GM21515 (cell line): ENCODE measurements at regions not wholly inside any gene's neighbourhood (a gene's known extent, or its start where the extent isn't known, plus 50 kb on each side); places are given as distances from the start of the nearest gene placed in this dataset.

ENCODE experiments used
- ATAC-seq: cut with Tn5 transposase; IDR thresholded peaks from one replicate; pipeline ENCODE4 v1.9.1; 2021; ENCODE audit not compliant: unreplicated experiment

DNA sequence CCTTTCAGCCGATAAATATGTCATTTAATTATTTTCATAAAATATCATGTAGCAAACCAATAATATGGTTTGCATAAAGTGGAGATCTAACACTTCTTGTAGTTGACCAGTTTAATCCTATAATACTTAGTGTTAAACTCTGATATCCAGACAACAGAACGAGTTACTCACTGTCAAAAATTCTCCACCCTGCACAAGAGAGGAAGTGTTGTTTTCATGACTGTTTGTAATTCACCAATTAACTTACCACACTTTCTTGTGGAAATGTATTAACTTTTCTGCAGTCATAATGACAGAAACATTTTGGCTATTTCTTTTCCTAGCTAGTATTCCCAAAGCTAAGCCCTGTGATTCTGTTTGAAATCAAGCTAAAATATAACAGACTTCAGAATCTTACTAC lies 555.3 kb upstream of the FTMT start:
- ATAC-seq = no peak

DNA sequence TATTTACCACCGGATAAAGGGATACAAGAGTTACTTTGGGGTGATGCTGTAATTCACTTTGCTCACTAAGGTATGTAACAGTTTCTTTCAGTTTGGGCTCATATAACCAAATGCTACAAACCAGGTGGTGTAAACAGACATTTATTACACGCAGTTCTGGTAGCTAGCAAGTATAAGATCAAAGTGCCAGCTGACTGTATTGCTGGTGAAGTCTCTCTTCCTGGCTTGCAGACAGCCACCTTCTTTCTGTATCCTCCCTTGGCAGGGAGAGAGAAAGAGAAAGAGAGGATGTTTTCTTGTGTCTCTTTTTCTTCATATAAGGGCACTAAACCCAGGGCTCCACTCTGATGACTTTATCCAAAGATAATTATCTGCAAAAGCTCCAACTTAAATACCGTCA lies 552.5 kb upstream of the FTMT start:
- ATAC-seq = no peak

DNA sequence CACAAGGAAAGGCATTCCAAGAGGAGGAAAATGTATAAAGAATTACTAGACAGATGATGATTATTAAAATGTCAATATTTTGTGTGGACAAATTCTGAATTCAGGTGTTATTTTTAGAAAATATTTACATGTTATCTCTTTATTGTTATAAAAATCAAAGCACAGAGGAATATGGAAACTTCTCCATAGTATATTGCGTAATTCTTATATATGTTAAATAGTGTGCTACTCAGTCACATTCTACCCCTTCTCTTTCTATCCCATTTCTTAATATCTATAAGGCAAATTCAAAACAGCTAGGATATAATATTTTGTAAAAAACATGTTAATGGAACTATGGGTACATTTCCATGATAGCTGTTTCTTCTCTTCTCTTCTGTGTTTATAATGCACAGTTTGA lies 546.8 kb upstream of the FTMT start:
- ATAC-seq = no peak

DNA sequence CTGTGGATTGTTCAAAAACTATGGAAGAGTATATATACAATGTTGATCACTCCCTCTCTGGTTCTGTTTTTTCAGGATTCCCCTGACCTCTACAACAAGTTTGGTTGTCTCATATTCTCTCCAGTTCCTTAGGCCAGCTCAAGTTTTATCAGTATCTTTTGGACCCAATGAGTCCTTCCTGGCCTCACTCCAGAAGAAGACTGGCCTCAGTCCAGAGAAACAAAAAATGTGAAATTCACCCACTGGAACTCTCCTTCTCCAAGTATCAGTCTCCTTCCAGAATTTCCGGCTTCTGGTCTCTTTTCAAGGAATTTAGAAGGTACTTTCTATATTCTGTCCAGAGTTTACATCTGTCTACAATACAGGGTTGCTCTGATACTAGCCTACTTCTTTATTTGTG lies 537.8 kb upstream of the FTMT start:
- no peak for ATAC-seq

DNA sequence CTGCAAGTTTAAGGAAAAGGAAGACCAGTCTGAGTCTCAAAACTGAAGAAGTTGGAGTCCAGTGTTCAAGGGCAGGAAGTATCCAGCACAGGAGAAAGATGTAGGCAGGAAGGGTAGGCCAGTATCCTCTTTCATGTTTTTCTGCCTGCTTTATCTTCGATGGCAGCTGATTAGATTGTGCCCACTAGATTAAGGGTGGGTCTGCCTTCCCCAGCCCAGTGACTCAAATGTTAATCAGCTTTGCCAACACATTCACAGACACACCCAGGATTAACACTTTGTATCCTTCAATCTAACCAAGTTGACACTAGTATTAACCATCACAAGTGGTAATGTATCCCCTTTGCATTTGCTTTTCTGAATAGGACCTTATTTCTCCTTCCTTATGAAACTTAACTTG lies 535.9 kb upstream of the FTMT start:
- ATAC-seq = no peak

DNA sequence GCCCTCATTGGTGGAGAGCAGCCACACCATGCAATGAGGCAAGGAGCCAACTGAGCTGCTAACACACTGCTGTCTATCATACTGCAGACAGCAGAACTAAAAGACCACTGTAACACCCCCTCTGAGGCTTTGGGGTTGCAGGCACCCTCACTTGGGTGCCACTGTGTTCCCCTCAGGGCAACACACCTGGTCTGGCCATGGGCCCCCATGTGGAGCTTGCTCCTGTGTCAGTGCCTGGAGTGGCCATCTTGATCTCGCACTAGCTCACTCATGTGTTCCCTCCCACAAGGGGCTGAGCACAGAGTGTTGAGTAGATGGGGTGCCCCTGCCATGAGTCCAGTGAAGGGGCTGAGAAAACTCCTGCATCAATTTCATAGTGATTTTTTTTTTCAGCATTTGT lies 532.4 kb upstream of the FTMT start:
- no peak for ATAC-seq

DNA sequence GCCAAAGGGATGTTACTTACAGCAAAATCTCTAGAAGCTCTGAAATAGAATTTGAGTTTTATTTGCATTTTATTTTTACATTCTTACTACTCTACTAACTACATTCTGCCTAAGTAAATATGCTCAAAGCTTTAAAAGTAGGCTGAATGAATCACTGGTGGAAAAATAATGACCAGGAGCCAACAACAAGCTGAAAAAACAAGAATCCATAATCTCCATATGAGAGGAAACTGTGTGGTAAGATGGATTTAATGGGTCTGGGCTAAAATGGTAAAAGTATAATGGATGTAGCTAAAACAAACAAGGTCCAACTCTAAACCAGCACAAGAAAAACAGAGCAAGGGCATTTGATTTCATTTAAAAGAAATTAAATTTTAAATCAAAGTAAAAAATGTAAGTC lies 525.8 kb upstream of the FTMT start:
- no peak for ATAC-seq

DNA sequence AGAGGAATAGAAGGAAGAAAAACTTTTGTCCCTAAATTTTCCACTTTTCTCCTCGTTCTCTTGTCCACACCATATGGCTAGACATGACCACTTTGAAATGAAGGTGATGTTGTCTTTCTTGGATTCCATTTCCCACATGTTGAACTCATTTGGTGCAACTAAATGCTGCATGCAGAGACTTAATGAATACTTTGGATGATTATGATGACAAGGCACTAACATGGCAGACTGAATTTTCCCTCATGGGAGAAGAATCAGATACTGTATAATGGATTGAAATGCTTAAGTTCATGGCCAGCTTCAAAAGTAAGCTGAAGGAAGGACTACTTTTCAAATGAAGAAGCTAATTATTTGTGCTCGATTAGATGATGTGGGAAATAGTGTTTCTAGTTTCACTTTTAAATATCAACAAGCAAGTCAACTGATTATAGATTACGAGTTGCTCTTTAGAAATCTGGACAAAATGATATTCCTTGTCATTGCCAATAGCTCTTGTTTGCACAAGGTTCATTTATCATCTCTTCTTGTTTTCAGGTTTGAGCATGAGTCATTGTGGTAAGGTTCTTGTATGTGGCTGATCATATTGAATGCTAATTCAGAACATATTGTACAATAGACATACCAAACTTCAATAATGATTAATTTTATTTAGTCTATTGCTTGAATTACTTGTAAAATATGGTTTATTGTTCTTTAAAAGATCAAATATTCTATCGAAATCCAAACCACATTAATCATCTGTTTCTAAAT lies 501.3 kb upstream of the FTMT start:
- ATAC-seq = no peak

DNA sequence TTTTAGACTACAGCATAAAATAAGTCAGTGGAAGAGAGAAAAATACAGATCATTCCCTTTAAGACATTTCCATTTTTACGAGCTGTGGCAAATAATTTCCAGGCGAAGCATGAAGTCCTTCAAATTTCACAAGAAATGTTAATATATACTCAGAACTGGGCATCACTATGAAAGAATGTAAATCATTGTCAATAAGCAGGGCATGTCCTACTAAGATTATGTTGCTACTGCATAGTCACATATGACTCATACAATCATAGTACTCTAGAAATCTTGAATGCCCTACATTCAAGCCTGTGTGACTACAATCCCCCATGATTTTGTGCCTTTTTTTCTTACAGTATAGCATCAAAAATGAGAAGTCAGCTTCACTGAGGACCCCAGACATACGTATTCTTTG lies 485.2 kb upstream of the FTMT start:
- no peak for ATAC-seq

DNA sequence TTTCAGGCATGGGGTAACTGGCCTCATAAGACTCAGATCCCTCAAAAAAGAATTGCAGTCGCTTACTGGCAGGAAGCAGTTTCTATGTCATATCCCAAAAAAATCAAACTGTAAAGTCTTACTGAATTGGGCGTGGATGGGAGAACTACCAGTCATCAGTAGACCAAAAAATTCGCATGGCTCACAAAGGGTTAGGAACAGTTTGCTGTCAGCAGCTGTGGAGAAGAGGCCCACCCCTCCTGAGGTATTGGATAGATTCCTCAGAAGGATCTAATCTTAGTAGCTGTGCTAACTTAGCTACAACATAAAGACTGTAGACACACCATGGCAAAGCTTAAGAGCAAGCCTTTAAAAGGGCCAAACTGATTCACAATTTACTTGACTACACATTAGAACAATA lies 478.3 kb upstream of the FTMT start:
- no peak for ATAC-seq

DNA sequence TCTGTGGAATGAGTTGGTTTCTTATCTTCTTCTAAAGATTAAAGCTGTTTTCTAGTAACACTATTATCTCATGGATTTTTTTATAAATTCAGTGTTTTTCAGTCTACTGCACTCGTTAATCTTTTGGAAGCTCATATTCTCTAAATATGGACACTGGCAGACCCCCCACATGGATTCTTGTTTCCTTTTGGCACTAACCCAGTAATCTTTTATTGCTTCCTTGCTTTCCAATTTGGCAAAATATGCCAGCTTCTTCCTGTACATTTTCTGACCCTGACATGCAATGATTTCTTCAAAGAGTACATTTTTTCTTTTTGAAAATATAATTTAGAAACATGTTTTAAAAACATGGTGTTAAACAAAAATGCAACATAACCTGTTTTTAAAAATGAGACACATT lies 474.2 kb upstream of the FTMT start:
- no peak for ATAC-seq

DNA sequence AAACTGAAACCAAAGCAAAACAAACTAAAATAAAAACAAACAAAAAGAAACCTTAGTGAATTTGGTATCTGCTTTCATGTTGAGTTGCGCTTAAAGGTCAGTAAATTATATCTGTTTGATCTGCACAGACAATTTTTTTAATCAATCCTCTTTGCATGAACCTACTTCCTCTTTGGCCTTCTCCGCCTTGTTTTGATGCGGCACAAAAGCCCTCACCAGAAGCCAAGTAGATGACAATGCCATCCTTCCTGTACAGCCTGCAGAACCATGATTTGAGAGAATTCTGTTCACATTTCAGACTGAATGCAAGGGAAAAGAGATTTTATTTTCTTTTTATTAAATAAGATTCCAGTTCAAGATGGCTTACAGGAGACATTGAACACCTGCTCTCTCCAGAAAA lies 473.6 kb upstream of the FTMT start:
- no peak for ATAC-seq

DNA sequence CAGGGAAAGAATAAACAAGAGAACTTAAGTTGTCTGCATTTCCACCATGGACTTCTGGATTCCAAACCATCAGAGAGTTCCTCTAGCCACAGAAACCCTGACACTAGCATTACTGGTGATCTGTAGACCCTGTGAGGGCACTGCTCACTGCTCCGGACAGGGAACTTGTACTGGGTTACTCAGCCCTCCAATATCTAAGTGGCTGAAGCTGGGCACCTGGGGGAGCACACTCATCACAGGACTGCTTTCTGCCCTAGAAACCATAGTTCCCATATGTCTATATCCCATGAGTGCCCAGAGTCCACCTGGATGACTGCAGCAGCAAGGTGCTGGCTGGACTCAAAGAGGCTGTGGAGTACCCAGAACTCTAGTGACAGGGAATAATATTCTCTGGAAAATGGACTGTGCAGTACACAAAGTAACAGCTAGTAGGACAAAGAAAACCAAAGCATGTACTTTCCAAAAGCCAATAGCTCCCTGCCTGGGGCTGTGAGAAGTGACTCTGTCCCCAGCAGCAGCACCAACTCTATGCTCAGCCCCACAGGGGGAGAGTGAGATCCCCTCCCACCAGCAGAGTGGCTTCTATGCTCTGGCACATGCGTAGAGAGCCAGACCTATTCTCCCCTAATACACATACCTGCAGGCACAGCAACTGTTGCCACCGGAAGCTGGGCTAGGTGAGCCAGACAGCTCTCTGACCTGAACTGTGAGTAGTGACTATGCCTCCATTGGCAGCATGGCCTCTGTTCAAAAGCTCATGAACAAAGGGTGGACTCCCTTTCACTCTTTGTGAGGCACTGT lies 472.9 kb upstream of the FTMT start:
- ATAC-seq = no peak

DNA sequence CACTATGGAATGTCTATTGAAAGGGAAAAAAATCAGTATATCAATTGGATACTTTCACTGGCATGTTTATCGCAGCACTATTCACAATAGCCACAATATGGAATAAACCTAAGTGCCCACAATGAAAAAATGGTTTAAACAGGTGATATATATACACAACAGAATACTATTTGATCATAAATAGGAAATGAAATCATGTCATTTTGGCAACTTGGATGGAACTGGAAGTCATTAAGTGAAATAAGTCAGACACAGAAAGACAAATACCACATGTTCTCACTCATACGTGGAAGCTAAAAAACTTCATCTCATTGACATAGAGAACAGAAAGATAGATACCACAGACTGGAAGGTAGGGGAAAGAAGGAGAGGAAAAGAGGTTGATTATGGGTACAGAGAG lies 471.6 kb upstream of the FTMT start:
- ATAC-seq = no peak

DNA sequence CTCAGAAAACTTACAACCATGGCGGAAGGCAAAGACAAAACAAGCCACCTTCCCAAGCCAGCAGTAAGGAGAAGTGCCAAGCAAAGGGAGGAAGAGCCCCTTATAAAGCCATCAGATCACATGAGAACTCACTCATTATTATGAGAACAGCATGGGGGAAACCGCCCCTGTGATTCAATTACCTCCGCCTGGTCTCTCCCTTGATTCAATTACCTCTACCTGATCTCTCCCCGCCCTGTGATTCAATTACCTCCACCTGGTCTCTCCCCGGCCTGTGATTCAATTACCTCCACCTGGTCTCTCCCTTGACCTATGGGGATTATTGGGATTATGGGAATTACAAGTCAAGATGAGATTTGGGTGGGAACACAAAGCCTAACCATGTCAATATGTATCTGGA lies 467.3 kb upstream of the FTMT start:
- ATAC-seq = no peak

DNA sequence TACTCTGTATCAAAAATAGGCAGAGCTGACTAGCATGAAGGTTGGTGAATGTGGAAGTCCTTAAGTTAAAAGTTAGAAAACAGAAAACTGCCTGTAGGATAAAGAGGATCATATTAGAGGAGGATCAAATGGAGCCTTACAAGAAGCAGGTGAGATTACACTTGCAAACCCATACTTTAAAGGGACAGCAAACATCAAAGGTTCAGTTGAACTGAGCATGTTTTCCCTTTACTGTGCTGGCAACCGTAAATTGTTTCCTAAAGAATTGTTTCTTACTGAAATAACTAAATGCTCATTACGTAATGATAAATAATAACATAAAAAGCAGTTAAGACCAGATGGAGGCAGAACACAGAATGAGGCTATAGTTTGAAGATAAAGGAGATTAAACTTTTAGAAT lies 465.3 kb upstream of the FTMT start:
- no peak for ATAC-seq

DNA sequence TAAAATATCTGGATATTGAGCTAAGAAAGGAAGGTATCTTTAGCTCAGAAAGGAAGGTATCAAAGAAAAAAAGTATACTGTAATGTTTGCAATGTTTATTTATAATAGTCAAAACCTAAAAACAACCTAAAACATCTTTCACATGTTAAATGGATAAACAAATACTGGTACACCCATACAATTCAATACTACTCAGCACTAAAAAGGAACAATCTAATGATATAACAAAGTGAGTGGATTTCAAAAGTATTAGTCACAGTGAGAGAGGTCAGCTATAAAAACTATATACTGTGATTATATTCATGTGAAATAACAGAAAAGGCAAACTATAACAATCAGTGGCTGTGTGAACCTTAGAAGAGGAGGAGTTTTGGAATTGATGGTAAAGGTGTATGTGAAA lies 455.0 kb upstream of the FTMT start:
- no peak for ATAC-seq

DNA sequence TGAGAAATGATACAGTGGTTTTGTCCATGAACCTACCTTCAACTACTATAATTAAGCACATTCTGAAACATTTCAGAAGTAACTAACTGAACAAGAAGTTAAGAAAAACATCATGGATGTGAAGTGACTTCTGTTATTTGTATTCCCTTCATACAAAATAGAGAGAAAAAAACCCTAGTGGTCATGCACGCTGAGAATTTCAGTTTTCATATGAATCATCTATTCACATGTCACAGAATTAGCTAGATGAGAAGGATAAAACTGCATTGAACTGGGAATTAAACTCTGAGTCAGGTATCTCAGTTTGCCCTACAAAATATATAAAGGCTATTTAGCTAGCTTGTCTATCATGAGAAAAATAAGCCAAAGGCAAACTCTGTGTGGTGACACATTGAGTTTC lies 451.8 kb upstream of the FTMT start:
- peak; percentile 78 for ATAC-seq

DNA sequence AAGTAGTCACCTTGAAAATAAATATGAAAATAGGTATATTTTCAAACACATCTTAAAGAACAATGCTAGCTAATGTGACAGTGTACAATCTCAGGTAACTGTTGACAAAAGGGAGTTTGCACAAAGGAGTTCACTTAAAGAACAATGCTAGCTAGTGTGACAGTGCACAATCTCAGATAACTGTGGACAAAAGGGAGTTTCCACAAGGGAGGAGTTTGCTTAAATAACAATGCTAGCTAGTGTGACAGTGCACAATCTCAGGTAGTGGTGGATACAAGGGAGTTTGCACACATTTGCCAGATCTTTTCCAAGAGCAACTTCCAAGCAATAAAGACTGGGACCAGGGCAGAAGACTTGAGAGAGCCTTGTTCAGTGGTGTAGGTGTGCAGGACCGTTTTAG lies 442.9 kb upstream of the FTMT start:
- ATAC-seq = no peak

DNA sequence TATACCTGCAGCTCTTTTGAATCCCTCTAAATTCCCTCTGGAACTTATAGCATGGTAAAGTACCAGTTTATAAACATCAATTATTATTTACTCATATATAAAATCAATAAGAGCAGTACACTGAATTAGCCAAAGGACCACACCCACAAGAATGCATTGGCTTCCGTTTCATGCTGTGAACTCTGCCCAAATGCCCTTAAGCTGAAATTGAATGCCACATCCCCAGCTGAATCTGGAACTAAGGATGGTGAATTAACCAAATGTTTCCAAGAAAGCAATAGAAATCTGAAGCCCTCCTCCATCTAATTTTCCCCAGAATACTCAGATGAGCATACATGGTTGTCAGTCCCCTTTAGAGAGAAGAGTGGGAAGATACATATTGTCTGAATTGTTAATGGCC lies 436.4 kb upstream of the FTMT start:
- no peak for ATAC-seq

DNA sequence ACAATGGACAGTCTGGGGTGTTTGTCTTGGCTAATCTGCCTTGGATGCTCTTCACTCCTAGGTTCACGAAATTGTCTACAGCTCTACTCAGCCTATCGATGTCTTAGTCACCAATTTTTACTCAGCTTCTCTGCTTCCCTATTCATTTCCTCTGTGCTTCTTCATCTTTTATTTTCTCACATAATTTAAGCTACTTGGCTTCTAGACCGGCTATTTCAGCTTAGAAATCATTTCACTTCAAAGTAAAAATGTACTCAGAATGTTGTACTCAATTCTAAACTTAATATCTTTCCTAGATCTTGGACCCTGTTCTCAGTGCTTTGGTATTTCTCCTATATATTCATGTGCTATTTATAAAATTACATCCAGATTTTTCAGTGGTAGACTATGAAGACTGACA lies 430.0 kb upstream of the FTMT start:
- ATAC-seq = no peak

DNA sequence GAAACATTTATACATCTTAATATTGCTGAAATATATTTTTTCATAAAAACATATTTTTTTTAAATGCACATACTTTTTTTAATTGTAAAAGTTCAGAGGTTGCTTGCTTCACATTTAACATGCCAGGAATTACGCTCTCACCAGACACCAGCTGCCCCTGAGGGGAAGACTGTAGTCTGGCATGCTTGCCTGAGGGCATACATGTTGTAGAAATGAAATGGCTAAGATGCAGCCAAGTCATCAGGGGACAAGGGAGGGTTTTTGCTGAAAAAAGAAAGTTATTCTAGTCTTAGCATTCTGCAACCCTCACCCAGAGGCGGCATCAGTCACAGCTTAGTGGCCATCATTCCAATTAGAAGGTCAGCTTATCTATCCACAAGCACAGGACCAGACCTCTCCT lies 426.7 kb upstream of the FTMT start:
- ATAC-seq = no peak

DNA sequence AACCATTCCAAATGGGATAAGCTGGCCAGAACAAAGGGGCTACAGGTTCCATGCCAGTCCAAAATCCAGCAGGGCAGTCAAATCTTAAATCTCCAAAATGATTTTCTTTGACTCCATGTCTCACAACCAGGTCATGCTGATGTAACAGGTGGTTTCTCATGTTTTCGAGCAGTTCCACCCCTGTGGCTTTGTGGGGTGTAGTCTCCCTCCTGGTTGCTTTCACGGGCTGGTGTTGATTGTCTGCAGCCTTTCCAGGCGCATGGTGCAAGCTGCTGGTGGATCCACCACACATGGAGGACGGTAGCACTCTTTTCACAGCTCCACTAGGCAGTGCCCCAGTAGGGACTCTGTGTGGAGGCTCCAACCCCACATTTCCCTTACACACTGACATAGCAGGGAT lies 425.5 kb upstream of the FTMT start:
- ATAC-seq = no peak
